HEK293 (cell line): ENCODE measurements at regions not wholly inside any gene's neighbourhood (a gene's known extent, or its start where the extent isn't known, plus 50 kb on each side); places are given as distances from the start of the nearest gene placed in this dataset.

Experiments
- CTCF ChIA-PET: fragments of 350-600 bp; formaldehyde crosslinking; extraction: SDS; loops from one replicate; lab custom pipeline; 2021; ENCODE audit warnings: antibody characterized with exemption; lab: Yijun Ruan, JAX
- POLR2A ChIA-PET: fragments of 300-600 bp; formaldehyde crosslinking; extraction: SDS; loops from one replicate; lab custom pipeline; 2020; ENCODE audit warnings: antibody characterized with exemption, inconsistent platforms; lab: Yijun Ruan, JAX
- H3K27ac ChIP-seq: fragments of 200-500 bp; sonication (Bioruptor generic); 2 replicates; pipeline ENCODE4 v1.5.1; 2014; ENCODE audit warnings: low read depth, low read length, control low read depth, inconsistent platforms; ENCODE audit errors: extremely low read depth
- H3K36me3 ChIP-seq, 2 experiments: fragments of 200-500 bp in 1 of 2; sonication (Bioruptor generic) in 1 of 2; 1 replicate in 1 of 2; 2 replicates in 1 of 2; pipeline ENCODE4 v1.5.1; 2014 to 2017; ENCODE audit warnings: inconsistent platforms in 2 of 2, low read length in 2 of 2; ENCODE audit not compliant: control insufficient read depth in 2 of 2, insufficient read depth in 1 of 2
- H3K4me1 ChIP-seq: fragments of 200-500 bp; sonication (Bioruptor generic); 2 replicates; pipeline ENCODE4 v1.5.1; 2014; ENCODE audit warnings: mild to moderate bottlenecking, low read length, inconsistent platforms; ENCODE audit not compliant: control insufficient read depth, insufficient read depth
- H3K4me3 ChIP-seq: 2 replicates; pipeline ENCODE4 v1.5.1; 2011; ENCODE audit warnings: low read depth, mild to moderate bottlenecking, control low read depth, low read length, moderate library complexity
- H3K9me3 ChIP-seq: fragments of 200-500 bp; sonication (Bioruptor generic); 2 replicates; pipeline ENCODE4 v1.5.1; 2014; ENCODE audit warnings: low read depth, low read length, inconsistent platforms; ENCODE audit not compliant: control insufficient read depth, insufficient read depth
- HIC1 ChIP-seq: fragments of 450-650 bp; formaldehyde crosslinking; IDR thresholded peaks from 2 replicates; pipeline ENCODE4 v1.5.1; 2016; ENCODE audit warnings: missing biosample characterization, missing genetic modification characterization
- OVOL3 ChIP-seq: fragments of 450-650 bp; formaldehyde crosslinking; IDR thresholded peaks from 2 replicates; pipeline ENCODE4 v1.5.1; 2016; ENCODE audit warnings: missing biosample characterization, missing genetic modification characterization
- REPIN1 ChIP-seq: fragments of 450-650 bp; formaldehyde crosslinking; IDR thresholded peaks from 2 replicates; pipeline ENCODE4 v1.5.1; 2017; ENCODE audit warnings: missing biosample characterization, missing genetic modification characterization, low read depth
- SALL2 ChIP-seq: fragments of 450-650 bp; formaldehyde crosslinking; IDR thresholded peaks from 2 replicates; pipeline ENCODE4 v1.5.0; 2017; ENCODE audit warnings: missing biosample characterization, mild to moderate bottlenecking, missing genetic modification characterization, borderline replicate concordance
- YY2 ChIP-seq: fragments of 450-650 bp; formaldehyde crosslinking; IDR thresholded peaks from 2 replicates; pipeline ENCODE4 v1.5.1; 2016; ENCODE audit warnings: missing biosample characterization, missing genetic modification characterization
- ZNF132 ChIP-seq: fragments of 450-650 bp; formaldehyde crosslinking; IDR thresholded peaks from 2 replicates; pipeline ENCODE4 v1.5.1; 2017; ENCODE audit warnings: missing biosample characterization, missing genetic modification characterization, borderline replicate concordance
- ZNF133 ChIP-seq: fragments of 450-650 bp; formaldehyde crosslinking; IDR thresholded peaks from 2 replicates; pipeline ENCODE4 v1.5.1; 2016; ENCODE audit warnings: missing biosample characterization, missing genetic modification characterization
- ZNF184 ChIP-seq: fragments of 450-650 bp; IDR thresholded peaks from 2 replicates; pipeline ENCODE4 v1.5.1; 2018; ENCODE audit warnings: missing biosample characterization, mild to moderate bottlenecking, missing genetic modification characterization
- ZNF23 ChIP-seq: fragments of 450-650 bp; formaldehyde crosslinking; IDR thresholded peaks from 2 replicates; pipeline ENCODE4 v1.5.1; 2016; ENCODE audit warnings: missing biosample characterization, missing genetic modification characterization, borderline replicate concordance
- ZNF280C ChIP-seq: fragments of 450-650 bp; formaldehyde crosslinking; IDR thresholded peaks from 2 replicates; pipeline ENCODE4 v1.5.1; 2016; ENCODE audit warnings: missing biosample characterization, missing genetic modification characterization
- ZNF521 ChIP-seq: fragments of 450-650 bp; formaldehyde crosslinking; IDR thresholded peaks from 2 replicates; pipeline ENCODE4 v1.5.1; 2017; ENCODE audit warnings: missing biosample characterization, mild to moderate bottlenecking, missing genetic modification characterization
- ZNF558 ChIP-seq: fragments of 450-650 bp; formaldehyde crosslinking; IDR thresholded peaks from 2 replicates; pipeline ENCODE4 v1.5.1; 2016; ENCODE audit warnings: missing biosample characterization, missing genetic modification characterization
- ZNF561 ChIP-seq: fragments of 450-650 bp; IDR thresholded peaks from 2 replicates; pipeline ENCODE4 v1.5.1; 2018; ENCODE audit warnings: missing biosample characterization, missing genetic modification characterization, borderline replicate concordance
- ZNF830 ChIP-seq: fragments of 450-650 bp; IDR thresholded peaks from 2 replicates; pipeline ENCODE4 v1.5.0; 2018; ENCODE audit warnings: missing biosample characterization, missing genetic modification characterization, low read depth, mild to moderate bottlenecking, moderate library complexity
- ZSCAN16 ChIP-seq: fragments of 450-650 bp; formaldehyde crosslinking; IDR thresholded peaks from 2 replicates; pipeline ENCODE4 v1.5.1; 2016; ENCODE audit warnings: missing biosample characterization, missing genetic modification characterization

GRCh38 chr13:99792079-99792921 lies 179.3 kb downstream of the ZIC5 start:
- Histone ChIP-seq H3K4me1 (no peaks in the 10 kb centered on the region), H3K27ac (no peak overlapping the region), H3K4me3 (no peak overlapping the region), H3K9me3 (no peaks in the 10 kb centered on the region), H3K36me3 (no peaks in the 10 kb centered on the region)
- ChIA-PET POLR2A (no interaction called here), CTCF (no interaction called here)
- TF ChIP-seq ZNF830 (tag by site-specific recombination) (no peak), REPIN1 (tag by site-specific recombination) (no peak), ZNF23 (no peak)

GRCh38 chr13:99782669-99783068 lies 188.9 kb downstream of the ZIC5 start:
- Histone ChIP-seq H3K4me3 (no peak overlapping the region), H3K9me3 (no peaks in the 10 kb centered on the region), H3K4me1 (no peaks in the 10 kb centered on the region), H3K27ac (no peak overlapping the region), H3K36me3 (no peaks in the 10 kb centered on the region)
- no peak for TF ChIP-seq YY2 (tag by site-specific recombination)
- TF ChIP-seq ZNF23: no peak
- no peak for TF ChIP-seq ZNF184 (tag by site-specific recombination)
- peak; percentile 100 for TF ChIP-seq ZNF558
- no peak for TF ChIP-seq ZNF133 (tag by site-specific recombination)
- TF ChIP-seq ZSCAN16 (tag by site-specific recombination): no peak
- CTCF ChIA-PET: no interaction called here
- POLR2A ChIA-PET: no interaction called here

- H3K27ac ChIP-seq: no peak overlapping the region
- H3K9me3 ChIP-seq: no peaks in the 10 kb centered on the region
- CTCF ChIA-PET: interaction anchor here (1.2 kb wide), 1 partner anchor 40 kb away, joined by 3 read pairs; no protein-coding TSS in a partner anchor
- no peaks in the 10 kb centered on the region for H3K36me3 ChIP-seq
- TF ChIP-seq ZNF132 (no peak), HIC1 (tag by site-specific recombination) (no peak), OVOL3 (tag by site-specific recombination) (no peak), ZNF280C (tag by site-specific recombination) (no peak), ZNF521 (no peak), ZNF561 (no peak), SALL2 (no peak)
- TF ChIP-seq, all 188 proteins: peak for 0
- H3K4me3 ChIP-seq: no peak overlapping the region
- POLR2A ChIA-PET: no interaction called here
- no peaks in the 10 kb centered on the region; the same call in 1 of the 2 replicates for H3K4me1 ChIP-seq
These were observed 193.1 kb downstream of the ZIC5 start for GRCh38 chr13:99778500-99778899.
